ENCODE measurements at regions not wholly inside any gene's neighbourhood (a gene's known extent, or its start where the extent isn't known, plus 50 kb on each side); places are given as distances from the start of the nearest gene placed in this dataset.
"Not testable (repeated sequence)": the region's sequence is repeated elsewhere in the genome, so short reads cannot be mapped to it uniquely, and the experiment has no call there.

DNA sequence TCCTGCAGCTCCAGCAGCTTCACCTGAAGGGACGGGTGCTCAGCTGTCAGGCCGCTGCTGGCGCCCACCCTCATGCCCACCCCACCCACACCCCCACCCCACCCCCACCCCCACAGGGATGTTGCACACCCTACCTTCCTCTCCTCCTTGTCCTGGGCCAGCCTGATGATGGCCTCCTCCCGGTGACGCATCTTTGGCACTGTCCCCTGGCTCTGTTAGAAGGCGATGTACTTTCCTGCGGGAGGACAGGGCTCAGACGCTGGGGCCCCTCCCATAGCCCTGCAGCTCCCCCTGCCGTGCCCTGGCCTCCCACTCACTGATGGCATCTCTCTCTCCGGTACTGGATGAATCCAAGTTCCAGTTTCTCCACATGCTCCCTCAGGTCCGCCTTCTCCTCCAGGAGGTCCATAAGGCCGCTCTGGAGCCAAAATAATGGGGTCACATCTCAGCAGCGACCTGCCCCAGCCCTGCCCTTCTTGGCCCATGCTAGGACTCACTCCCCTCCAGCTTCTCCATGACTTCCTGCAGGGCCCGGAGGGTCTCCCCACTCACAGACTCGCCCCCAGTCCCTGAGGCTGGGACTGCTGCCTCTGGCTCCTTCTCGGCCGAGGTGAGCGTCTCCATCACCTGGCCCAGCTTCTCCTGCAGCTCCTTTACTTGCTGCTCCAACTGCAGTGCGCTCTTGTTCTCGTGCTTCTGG lies 55.2 kb downstream of the GOLGA8B start:
- H3K27me3 ChIP-seq (ENCODE audit: insufficient read depth, low read length); H3K4me1 ChIP-seq (ENCODE audit: control insufficient read depth, insufficient read depth, low read length, unreplicated experiment); H3K27ac ChIP-seq (ENCODE audit: low read depth, low read length); H3K36me3 ChIP-seq (ENCODE audit: insufficient read depth, low read length); H3K79me2 ChIP-seq (ENCODE audit: control insufficient read depth, insufficient read depth, low read length, unreplicated experiment); H2AFZ ChIP-seq (ENCODE audit: low read length, unreplicated experiment); H3K4me3 ChIP-seq (ENCODE audit: low read depth, low read length): not testable (repeated sequence)

DNA sequence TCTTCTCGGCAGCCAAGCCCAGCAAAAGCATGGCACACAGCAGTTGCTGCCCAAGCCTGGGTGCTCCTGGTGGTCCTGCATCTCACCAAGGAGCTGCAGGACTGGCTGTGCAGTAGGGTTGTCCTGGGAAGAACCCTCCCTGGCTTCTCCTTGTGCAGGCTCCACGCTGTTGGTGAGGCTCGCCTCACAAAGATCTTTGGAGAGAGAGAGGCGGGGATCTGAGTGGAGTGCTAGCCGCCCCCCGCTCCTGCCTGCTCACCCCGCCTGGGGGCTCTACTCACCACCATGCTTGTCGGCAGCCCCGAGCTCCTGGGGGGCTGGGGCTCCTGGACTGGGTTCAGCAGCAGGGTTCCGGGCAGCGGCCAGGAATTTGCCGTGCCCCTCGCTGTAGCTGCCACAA lies 55.8 kb downstream of the GOLGA8B start:
- H2AFZ ChIP-seq (ENCODE audit: low read length, unreplicated experiment); H3K27ac ChIP-seq (ENCODE audit: low read depth, low read length); H3K4me3 ChIP-seq (ENCODE audit: low read depth, low read length); H3K36me3 ChIP-seq (ENCODE audit: insufficient read depth, low read length); H3K4me1 ChIP-seq (ENCODE audit: control insufficient read depth, insufficient read depth, low read length, unreplicated experiment); H3K27me3 ChIP-seq (ENCODE audit: insufficient read depth, low read length); H3K79me2 ChIP-seq (ENCODE audit: control insufficient read depth, insufficient read depth, low read length, unreplicated experiment): not testable (repeated sequence)

DNA sequence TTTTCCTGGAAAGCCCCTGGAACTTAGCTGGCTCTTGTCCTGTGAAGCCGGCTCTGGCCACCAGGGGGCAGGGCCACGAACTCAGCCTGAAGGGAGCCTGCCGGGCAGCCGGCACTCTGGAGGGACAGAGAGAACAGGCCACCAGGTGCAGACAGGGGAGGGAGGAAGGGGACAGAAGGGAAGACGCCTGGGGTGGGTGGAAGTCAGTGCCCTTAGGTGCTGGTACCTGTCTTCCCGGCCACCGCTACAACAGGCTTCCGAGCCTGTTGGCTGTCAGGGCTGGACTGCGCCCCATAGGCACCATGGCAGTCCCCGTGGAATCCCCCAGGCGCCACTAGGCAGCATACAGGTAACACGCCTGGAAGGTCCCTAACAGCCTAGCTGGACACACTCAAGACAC lies 59.6 kb downstream of the GOLGA8B start:
- not testable (repeated sequence) for H3K4me1 ChIP-seq (ENCODE audit: control insufficient read depth, insufficient read depth, low read length, unreplicated experiment); H3K79me2 ChIP-seq (ENCODE audit: control insufficient read depth, insufficient read depth, low read length, unreplicated experiment); H3K27me3 ChIP-seq (ENCODE audit: insufficient read depth, low read length); H2AFZ ChIP-seq (ENCODE audit: low read length, unreplicated experiment); H3K4me3 ChIP-seq (ENCODE audit: low read depth, low read length); H3K27ac ChIP-seq (ENCODE audit: low read depth, low read length); H3K36me3 ChIP-seq (ENCODE audit: insufficient read depth, low read length)

DNA sequence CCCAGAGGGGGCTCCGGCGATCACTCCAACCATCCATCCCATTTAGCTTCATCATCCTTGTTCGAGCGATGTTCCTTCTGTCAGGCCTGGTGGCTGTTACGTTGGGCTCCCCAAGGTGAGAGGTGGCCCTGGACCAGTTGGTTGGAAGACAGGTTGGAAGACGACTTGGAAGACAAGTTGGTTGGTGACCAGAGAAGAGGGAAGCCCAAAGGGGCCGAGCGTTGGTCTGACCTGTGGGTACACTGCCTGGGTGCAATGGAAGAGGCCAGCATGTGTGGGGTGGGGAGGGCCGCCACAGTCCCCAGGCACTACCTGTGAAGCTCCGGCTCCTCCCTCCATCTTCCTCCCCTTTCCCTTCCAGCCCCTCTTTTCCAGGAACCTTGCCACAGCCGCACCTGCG lies 60.9 kb downstream of the GOLGA8B start:
- H3K4me3 ChIP-seq (ENCODE audit: low read depth, low read length); H3K79me2 ChIP-seq (ENCODE audit: control insufficient read depth, insufficient read depth, low read length, unreplicated experiment); H3K27me3 ChIP-seq (ENCODE audit: insufficient read depth, low read length); H3K36me3 ChIP-seq (ENCODE audit: insufficient read depth, low read length); H2AFZ ChIP-seq (ENCODE audit: low read length, unreplicated experiment); H3K27ac ChIP-seq (ENCODE audit: low read depth, low read length); H3K4me1 ChIP-seq (ENCODE audit: control insufficient read depth, insufficient read depth, low read length, unreplicated experiment): not testable (repeated sequence)

DNA sequence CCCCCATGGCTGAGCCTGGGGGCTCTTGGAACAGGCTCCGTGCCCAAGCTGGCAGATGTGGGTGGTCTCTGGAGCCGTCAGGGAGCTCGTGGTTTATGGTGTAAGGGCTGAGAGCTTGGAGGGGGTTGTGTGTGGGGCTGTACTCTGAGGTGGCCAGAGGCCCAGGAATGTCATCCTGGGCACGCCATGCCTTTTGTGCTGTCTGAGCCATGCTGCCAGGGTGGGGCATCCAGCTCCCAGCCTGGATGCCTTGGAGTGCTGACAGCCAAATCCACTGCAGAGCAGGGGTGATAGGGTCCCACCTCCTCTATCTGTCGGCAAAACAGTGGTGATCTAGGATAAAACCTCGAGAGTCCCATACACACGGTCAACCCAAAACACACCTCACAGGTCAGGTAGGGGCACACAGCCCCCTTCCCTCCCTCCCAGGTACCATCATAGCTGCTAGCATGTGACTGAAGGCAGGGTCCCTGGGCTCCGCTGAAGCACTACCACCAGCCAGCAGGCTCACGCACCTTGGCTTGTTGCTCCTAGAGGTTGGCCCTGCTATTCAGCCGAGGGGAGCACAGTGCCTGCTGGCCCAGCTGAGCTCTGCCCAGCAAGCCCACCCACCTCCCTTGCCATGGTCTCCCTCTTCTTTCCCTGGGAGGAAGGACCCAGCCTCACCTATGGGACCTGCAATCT lies 61.5 kb downstream of the GOLGA8B start:
- H3K36me3 ChIP-seq (ENCODE audit: insufficient read depth, low read length); H2AFZ ChIP-seq (ENCODE audit: low read length, unreplicated experiment); H3K27ac ChIP-seq (ENCODE audit: low read depth, low read length); H3K4me1 ChIP-seq (ENCODE audit: control insufficient read depth, insufficient read depth, low read length, unreplicated experiment); H3K4me3 ChIP-seq (ENCODE audit: low read depth, low read length); H3K79me2 ChIP-seq (ENCODE audit: control insufficient read depth, insufficient read depth, low read length, unreplicated experiment); H3K27me3 ChIP-seq (ENCODE audit: insufficient read depth, low read length): not testable (repeated sequence)

DNA sequence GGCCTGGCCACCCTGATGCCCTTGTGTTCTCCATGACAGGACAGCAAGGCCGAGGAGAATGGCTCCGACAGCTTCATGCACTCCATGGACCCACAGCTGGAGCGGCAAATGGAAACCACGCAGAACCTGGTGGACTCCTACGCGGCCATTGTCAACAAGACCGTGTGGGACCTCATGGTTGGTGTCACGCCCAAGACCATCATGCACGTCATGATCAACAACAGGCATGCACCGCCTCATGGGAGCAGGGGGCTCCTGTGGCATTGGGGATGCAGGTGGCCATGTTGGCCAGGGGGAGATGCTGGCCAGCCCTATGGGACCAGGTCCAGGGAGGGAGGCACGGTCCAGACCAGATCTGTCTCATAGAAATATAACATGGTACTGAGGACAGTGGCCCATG lies 62.9 kb downstream of the GOLGA8B start:
- Histone ChIP-seq H3K79me2 (ENCODE audit: control insufficient read depth, insufficient read depth, low read length, unreplicated experiment) (no peaks in the 10 kb centered on the region), H3K4me1 (ENCODE audit: control insufficient read depth, insufficient read depth, low read length, unreplicated experiment) (no peaks in the 10 kb centered on the region), H3K27ac (ENCODE audit: low read depth, low read length) (no peak overlapping the region), H3K27me3 (ENCODE audit: insufficient read depth, low read length) (no peaks in the 10 kb centered on the region), H3K36me3 (ENCODE audit: insufficient read depth, low read length) (no peaks in the 10 kb centered on the region), H3K4me3 (ENCODE audit: low read depth, low read length) (no peak overlapping the region), H2AFZ (ENCODE audit: low read length, unreplicated experiment) (no peak overlapping the region)

GRCh38 chr15:34520010-34520409 lies 63.4 kb downstream of the GOLGA8B start:
- not testable (repeated sequence) for H3K36me3 ChIP-seq (ENCODE audit: insufficient read depth, low read length); H3K4me1 ChIP-seq (ENCODE audit: control insufficient read depth, insufficient read depth, low read length, unreplicated experiment); H3K27me3 ChIP-seq (ENCODE audit: insufficient read depth, low read length); H3K4me3 ChIP-seq (ENCODE audit: low read depth, low read length); H2AFZ ChIP-seq (ENCODE audit: low read length, unreplicated experiment); H3K27ac ChIP-seq (ENCODE audit: low read depth, low read length); H3K79me2 ChIP-seq (ENCODE audit: control insufficient read depth, insufficient read depth, low read length, unreplicated experiment)

- Histone ChIP-seq H3K4me3 (ENCODE audit: low read depth, low read length) (peak overlapping the region; percentile 97), H3K79me2 (ENCODE audit: control insufficient read depth, insufficient read depth, low read length, unreplicated experiment) (no peaks in the 10 kb centered on the region), H3K27me3 (ENCODE audit: insufficient read depth, low read length) (peaks cover 9% of the 10 kb centered on the region; the same call in 1 of the 2 replicates), H3K4me1 (ENCODE audit: control insufficient read depth, insufficient read depth, low read length, unreplicated experiment) (no peaks in the 10 kb centered on the region), H3K36me3 (ENCODE audit: insufficient read depth, low read length) (no peaks in the 10 kb centered on the region), H3K27ac (ENCODE audit: low read depth, low read length) (no peak overlapping the region), H2AFZ (ENCODE audit: low read length, unreplicated experiment) (peak overlapping the region; percentile 88)
Measured at GRCh38 chr15:34514251-34514670, 69.2 kb downstream of the GOLGA8B start.

DNA sequence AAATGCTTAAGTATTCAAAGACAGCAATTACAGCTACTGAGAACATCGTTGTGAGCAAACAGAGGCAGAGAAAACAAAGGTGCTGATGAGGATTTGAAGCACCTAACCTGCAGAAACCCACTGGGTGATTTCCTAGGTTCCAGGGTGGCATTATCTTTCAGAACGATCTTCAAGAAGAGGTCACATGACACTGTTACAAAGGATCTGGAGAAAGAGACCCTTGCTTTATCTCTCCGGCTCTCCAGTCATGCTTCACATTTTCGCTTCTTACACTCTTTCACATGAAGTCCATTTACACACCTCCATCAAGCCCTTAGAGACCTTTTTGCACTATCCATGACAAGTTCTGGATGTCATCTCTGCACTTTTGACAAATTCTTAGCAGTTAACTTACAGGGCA lies 70.8 kb downstream of the GOLGA8B start:
- no peak overlapping the region for H2AFZ ChIP-seq (ENCODE audit: low read length, unreplicated experiment)
- peaks cover 9% of the 10 kb centered on the region; the same call in 1 of the 2 replicates for H3K27me3 ChIP-seq (ENCODE audit: insufficient read depth, low read length)
- no peak overlapping the region for H3K4me3 ChIP-seq (ENCODE audit: low read depth, low read length)
- H3K36me3 ChIP-seq (ENCODE audit: insufficient read depth, low read length): no peaks in the 10 kb centered on the region
- no peak overlapping the region for H3K27ac ChIP-seq (ENCODE audit: low read depth, low read length)
- H3K79me2 ChIP-seq (ENCODE audit: control insufficient read depth, insufficient read depth, low read length, unreplicated experiment): no peaks in the 10 kb centered on the region
- H3K4me1 ChIP-seq (ENCODE audit: control insufficient read depth, insufficient read depth, low read length, unreplicated experiment): no peaks in the 10 kb centered on the region

GRCh38 chr15:34501131-34501530 lies 63.5 kb upstream of the GOLGA8A start:
- Histone ChIP-seq H3K27me3 (ENCODE audit: insufficient read depth, low read length) (peaks cover 29% of the 10 kb centered on the region), H3K36me3 (ENCODE audit: insufficient read depth, low read length) (no peaks in the 10 kb centered on the region), H3K27ac (ENCODE audit: low read depth, low read length) (no peak overlapping the region), H2AFZ (ENCODE audit: low read length, unreplicated experiment) (no peak overlapping the region), H3K79me2 (ENCODE audit: control insufficient read depth, insufficient read depth, low read length, unreplicated experiment) (no peaks in the 10 kb centered on the region), H3K4me3 (ENCODE audit: low read depth, low read length) (no peak overlapping the region), H3K4me1 (ENCODE audit: control insufficient read depth, insufficient read depth, low read length, unreplicated experiment) (no peaks in the 10 kb centered on the region)
